GM18517 (cell line): ENCODE measurements at regions not wholly inside any gene's neighbourhood (a gene's known extent, or its start where the extent isn't known, plus 50 kb on each side); places are given as distances from the start of the nearest gene placed in this dataset.
"Not testable (repeated sequence)": the region's sequence is repeated elsewhere in the genome, so short reads cannot be mapped to it uniquely, and the experiment has no call there.

Experiments
- ATAC-seq: cut with Tn5 transposase; IDR thresholded peaks from one replicate; pipeline ENCODE4 v1.9.1; 2021; ENCODE audit warnings: mild to moderate bottlenecking, moderate library complexity; ENCODE audit not compliant: unreplicated experiment

DNA sequence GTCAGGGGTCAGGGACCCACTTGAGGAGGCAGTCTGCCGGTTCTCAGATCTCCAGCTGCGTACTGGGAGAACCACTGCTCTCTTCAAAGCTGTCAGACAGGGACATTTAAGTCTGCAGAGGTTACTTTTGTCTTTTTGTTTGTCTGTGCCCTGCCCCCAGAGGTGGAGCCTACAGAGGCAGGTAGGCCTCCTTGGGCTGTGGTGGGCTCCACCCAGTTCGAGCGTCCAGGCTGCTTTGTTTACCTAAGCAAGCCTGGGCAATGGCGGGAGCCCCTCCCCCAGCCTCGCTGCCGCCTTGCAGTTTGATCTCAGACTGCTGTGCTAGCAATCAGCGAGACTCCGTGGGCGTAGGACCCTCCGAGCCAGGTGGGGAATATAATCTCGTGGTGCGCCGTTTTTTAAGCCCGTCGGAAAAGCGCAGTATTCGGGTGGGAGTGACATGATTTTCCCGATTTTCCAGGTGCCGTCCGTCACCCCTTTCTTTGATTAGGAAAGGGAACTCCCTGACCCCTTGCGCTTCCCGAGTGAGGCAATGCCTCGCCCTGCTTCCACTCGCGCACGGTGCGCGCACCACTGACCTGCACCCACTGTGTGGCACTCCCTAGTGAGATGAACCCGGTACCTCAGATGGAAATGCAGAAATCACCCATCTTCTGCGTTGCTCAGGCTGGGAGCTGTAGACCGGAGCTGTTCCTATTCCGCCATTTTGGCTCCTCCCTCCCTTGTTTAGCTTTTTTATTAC is 268.6 kb upstream of the SATB1 start:
- ATAC-seq: not testable (repeated sequence)

DNA sequence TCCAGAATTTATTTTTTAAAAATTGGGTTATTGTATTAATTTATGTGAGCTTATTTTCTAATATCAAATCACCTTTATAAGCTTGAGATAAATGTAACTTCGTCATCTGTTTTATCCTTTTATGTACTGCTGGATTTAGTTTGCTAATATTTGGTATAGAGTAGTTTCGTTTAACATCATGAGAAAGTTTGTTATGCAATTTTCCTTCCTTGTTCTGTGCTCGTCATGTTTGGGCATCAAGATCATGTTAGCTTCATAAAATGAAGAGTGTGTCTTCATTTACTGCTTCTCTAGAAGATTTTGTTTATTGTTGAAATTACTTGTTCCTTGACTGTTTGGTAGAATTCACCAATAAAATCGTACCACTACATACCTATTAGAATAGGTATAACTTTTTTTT is 262.1 kb upstream of the SATB1 start:
- ATAC-seq: no peak

DNA sequence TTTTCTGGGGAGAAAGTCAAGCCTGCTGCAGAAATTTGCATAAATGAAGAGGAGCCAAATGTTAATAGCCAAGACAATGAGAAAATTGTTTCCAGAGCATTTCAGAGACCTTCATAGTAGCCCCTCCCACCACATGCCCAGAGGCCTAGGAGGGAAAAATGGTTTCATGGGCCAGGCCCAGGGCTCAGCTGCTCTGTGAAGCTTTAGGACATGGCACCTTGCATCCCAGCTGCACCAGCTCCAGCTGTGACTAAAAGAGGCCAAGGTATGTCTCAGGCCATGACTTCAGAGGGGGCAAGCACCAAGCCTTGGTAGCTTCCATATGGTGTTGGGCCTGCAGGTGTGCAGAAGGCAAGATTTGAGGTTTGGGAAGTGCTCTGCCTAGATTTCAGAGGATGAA is 258.8 kb upstream of the SATB1 start:
- no peak for ATAC-seq

DNA sequence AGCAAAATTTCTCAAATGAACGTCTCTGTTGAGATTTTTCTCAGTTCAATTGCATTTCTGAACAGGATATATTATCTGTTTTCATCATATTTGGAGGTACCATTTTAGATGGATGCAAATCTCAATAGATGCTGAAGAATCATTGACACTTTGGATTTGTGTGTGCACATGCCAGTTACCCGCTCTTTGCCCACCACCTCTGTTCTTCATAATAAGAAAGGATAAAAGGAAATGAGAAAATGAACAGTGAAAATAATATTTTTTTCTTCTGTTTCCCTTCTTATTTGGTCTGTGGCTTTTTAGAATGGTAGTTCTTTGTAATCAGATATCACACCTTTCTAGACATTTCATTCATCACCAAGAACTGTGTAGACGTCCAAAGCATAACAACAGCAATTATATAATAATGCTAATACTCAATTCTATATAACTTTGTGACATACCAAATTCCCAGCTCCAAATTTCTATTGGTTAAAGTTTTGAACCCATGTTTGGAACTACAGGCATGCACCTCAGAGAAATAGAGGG is 256.7 kb upstream of the SATB1 start:
- no peak for ATAC-seq

DNA sequence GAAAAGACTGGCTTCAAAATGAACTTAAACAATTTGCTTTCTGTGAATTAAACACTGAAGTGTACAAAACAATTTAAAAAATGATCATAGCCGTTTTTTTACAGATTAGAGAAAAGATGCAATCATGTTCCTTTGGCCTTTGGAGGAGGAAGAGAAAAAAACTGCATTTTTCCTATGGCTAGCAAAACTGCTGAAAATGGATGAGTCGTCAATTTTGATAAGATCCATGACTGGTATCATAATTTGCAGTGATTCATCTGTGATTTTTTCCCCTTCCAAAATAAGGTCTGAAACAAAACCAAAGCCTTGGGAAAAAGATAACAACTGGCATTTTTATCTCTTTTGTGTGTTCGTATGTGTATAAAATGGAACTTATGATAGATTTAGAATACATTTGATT is 255.6 kb upstream of the SATB1 start:
- no peak for ATAC-seq

DNA sequence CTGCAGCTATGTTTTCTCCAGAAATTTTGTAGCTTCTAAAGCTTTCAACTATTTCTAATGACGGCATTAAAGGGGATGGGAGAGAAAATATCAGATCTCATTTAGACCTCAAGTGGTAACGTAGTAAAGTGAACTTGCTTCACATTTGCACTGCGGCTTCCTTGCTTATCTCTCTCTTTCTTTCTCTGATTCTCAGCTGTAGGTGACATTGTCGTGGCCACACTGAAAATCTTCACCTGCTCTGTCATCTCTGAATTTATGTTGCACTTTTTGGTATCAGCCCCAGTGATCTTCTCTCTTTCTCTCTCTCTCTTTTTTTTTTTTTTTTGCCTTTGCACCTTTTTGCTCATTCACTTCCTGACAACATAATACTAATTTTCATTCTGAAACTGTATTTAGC is 254.1 kb upstream of the SATB1 start:
- no peak for ATAC-seq

DNA sequence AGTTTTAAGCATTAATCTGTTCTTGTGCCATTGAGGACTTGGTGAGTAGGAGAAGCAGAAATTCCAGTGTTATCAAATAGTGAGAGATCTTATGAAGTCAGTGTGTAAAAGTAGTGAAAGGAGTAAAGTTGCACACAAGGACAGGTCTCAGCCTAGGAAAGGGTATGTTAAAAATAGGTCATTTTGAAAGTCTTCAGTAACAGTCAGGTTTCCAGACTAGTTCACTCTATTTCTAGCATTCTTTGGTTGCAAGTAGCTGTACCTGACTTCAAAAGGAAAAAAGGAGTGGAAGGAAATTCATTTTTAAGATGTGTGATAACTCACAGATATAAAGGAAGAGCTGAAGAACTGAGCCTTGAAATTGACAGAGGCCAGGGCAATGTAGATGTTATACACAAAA is 250.1 kb upstream of the SATB1 start:
- no peak for ATAC-seq

DNA sequence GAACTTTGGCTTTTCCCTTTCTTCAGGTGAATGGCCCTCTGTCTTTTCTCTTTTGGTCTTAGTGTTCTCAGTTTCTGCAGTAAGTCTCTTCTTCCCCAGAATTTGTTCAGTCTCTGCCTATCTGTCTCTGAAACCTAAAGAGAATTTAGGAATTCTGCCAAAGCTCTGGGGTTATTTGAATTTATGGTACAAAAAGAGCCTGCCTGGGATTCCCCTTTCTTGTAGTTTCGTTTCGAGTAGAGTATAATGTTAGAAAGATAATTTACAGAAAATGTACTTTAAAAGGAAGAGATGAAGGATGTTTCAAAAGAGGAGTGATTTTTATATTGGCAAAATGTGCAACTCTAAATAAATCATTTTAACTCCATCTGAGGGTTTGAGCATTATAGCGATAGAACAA is 247.4 kb upstream of the SATB1 start:
- no peak for ATAC-seq

DNA sequence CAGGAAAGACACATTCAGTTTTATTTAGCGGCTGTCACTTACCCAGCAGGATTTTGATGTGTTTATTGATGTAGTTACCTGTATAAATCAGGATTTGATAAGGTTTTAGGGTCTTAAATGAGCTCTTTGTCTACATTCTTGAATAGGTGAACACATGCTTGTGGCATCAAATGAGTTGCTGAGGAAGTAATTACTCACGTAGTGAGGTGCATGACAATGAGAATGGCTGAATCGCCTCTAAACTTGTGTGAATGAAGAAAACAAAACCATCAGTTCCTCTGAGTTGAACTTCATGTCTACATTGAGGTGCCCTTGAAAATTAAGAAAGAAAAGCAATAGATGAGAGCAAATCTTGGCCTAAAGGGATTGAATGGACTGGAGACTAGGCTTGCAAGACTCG is 245.6 kb upstream of the SATB1 start:
- no peak for ATAC-seq

DNA sequence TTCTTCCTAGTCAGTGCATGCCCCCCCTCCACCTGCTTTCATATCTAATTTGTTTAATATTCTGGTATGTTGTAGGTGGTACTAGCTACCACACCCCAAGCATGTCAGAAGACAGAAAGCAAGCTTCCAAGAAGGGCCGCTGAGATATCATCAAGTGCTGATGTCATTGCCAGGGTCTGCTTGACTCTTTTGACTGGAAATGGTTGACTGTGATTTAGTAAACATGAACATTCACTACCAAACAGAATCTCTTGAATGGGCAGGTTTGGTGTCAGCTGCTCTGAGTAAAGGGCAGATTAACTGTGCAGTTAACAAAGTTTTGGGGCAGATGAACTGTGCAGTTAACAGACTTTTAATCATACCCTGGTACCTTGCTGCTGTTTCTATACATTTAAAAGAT is 244.2 kb upstream of the SATB1 start:
- ATAC-seq: no peak

DNA sequence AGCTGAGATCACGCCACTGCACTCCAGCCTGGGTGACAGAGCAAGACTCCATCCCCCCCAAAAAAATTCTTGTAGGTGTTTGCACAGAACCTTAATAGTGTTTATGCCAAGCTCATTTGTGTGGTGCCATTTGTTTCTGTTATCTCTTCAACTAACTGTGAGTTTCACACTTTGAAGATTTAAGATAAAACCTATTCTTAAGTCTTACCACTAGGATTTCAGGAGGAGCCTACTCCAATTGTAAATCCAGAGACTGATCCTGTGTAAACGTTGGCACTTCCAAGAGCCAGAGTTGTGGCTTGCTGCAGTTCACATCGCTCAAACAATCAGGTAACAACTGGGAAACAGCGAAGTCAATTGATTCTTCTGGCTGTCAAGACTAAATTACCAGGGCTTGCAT is 242.4 kb upstream of the SATB1 start:
- no peak for ATAC-seq

DNA sequence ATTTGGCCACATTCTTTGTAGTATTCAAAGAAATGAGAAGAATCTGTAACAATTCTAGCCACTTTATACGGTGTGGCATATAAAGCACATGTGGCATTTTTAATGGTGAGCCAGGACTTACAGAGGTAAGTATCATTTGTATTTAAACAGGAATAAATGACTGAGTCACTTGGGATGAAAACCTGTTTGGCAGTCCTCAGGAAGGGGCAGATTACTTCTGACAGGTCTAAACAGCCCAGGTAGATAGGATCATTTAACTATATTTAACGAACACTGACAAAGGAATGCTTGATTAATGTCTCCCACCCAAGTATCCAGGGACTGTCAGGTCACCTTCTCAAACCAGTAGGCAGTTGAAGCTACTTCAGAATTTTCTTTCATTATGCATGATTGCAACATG is 241.5 kb upstream of the SATB1 start:
- ATAC-seq: no peak

DNA sequence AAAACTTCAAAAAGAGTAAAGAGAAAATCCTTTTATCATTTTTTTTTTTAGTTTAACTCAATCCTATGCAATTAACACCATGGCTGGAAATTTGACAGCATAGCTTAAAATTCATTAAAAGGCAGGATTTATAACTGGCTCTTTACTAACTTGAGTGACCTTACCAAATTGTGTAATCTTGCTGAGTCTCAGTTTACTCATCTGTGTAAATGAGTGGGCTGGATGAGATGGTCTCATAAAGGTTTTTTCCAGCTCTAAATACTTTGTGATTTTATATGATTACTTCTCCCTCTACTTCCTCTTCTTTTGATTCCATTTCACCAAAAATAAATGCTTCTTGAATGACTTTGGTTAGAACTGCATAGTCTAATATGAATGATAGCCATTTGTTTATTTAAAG is 234.9 kb upstream of the SATB1 start:
- ATAC-seq: no peak

DNA sequence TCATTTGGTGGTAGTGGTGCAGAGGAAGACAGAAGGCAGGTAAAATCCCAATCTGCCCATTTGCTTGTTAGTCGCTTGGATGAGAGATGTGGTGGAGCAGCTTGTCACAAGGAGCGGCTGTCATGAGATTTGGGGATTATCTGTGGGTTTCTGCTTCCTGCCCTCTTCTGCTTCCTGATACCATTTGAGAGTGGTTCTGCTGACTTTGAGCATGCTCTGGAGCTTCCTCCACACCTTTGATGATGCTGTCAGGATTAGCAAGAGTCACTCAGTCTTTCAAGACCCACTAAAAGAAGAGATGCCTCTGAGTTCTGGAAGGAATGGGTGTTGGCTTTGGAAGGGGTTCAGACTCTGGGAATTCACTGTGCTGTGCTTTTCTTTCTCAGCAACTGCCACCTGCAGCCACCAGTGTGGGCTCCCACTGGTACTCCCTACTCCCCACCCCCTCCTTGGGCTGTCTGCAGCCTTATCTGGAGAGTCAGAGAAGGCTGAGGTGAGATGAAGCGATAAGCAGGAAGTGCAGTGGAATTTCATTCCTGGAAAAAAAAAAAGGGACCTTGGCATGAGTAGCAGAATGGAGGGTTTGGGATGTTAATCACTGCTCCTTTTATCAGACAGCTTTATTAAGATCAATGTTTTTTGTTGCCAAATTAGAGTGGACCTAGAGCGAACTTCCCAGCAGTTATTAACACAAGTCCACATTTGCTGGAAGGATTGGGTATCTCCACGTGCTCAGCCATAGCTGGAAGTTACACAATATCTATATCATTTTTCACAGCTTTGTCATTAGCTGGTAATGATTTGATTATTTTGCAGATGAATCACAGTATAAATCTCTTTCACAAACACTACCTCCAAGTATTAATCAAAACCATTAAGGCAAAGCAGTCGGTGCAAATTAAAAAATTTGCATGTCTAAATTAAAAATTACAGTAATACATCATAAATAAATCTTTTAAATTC is 233.0 kb upstream of the SATB1 start:
- no peak for ATAC-seq

DNA sequence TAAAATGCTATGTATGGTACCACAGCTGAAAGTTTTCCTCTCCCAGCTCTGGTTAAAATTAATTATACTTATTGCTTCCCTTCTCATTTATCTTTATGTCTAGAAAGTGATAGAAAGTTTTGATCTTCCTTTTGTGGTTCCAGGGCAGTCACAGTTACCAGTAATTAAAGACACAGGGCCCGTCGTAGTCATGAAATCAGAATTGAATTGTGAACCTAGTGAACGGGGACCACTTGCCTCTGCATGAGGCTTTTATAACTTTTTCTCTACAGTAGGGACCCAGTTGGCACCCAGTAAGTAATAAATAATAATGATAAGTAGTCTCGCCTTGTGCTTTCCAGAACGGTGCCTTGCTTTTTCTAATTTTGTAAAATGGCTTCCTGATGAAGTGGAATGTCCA is 231.7 kb upstream of the SATB1 start:
- ATAC-seq: no peak

DNA sequence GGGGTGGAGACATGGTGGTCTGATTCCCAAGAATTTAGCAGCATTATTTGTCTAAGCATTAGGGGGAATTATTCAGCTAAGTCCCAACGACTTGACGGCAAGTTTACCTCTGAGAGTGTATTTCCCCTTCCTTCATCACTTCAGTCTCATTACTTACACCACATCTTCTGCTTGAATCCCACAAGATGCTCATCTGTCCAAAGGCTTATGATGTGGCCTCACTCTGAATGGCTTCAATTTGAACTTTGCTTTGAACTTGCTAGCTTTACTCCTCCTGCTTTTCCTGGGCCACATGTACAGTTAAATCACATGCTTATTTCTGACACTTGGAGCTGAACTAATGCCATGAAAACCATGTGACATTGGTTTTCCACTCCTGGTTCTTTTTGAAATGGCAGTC is 231.3 kb upstream of the SATB1 start:
- ATAC-seq: no peak

DNA sequence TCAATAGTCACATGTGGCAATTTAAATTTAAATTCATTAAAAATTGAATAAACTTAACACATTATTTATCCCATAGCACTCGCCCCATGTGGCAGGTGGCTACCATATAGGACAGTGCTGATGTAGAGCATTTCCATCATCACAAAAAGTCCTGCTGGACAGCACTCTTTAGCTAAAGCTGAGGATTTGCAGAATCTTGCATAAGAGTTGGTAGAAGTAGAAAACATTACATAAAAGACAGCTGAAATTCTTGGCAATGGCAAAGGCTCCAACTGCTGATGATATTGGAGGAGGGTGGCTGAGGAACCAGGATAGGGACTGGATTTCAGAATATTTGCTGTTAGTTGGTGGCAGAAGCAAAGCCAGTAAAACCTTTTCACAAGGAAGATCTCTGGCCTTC is 230.7 kb upstream of the SATB1 start:
- ATAC-seq: no peak

DNA sequence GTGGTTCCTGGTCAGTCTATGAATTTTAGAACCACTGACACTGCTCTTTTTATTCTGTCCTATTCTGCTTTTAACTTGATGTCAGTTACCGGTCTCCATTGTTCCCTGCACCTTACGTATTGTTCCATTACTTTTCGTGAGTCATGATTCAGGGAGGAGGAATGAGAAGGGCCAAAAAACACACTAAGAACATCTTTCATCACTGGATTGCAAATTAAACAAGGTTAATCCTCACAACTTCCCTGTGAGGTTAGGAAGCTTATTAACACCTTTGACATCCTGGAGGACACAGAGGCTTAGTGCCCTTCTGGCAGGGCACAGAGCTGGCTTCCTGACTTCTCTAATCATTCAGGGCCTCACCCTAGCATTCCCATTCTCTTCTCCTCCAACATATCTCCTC is 227.6 kb upstream of the SATB1 start:
- ATAC-seq: no peak

DNA sequence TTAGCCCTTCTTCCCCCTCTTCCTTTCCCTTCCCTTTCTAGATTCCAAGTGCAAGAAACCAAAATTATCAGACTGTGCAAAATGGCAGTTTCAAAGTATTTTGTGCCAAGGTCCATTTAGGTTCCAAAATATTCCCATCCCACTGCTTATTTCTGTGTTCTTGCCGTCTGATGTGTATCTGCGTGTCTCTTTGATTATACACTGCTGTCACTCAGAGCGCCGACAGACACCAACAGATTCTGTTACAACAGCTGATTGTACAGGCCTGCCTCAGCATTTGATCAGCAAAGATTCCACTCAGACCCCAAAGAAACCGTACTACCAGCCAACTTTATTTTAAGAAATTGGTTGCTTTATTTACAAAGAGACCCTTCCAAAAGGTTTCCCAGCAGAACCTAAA is 225.6 kb upstream of the SATB1 start:
- ATAC-seq: no peak

DNA sequence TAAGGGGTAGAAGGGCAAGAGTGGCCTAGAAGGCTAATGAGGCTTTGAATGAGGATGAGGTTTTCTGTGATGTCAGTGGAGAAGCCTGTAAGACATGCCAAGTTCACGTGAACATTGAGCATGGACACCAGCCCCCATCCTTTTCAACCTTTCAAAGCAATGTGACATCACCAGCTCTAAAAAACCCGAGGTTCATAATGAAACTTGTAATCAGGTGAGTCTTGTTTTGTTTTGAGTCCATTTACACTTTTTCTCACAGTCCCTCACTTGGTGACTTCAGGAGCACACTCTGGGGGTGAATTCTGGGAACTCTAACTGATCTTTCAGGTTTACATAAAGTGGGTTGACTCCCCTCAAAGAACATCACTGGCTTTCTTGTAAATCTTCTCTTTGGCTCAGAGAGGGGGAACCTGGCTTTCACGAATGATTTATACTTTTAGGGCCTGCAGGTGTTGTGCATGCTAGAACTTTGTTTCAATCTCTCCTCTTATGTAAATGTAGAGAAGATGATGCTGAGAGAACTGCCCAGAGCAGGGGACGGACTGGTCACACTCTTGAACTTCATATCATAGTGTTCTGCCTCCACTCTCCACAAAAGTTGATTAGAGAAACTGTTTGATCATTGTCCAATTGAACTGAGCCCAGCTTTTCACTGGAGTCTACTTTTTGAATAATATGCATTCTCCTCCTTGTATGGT is 224.7 kb upstream of the SATB1 start:
- ATAC-seq: peak; percentile 81

DNA sequence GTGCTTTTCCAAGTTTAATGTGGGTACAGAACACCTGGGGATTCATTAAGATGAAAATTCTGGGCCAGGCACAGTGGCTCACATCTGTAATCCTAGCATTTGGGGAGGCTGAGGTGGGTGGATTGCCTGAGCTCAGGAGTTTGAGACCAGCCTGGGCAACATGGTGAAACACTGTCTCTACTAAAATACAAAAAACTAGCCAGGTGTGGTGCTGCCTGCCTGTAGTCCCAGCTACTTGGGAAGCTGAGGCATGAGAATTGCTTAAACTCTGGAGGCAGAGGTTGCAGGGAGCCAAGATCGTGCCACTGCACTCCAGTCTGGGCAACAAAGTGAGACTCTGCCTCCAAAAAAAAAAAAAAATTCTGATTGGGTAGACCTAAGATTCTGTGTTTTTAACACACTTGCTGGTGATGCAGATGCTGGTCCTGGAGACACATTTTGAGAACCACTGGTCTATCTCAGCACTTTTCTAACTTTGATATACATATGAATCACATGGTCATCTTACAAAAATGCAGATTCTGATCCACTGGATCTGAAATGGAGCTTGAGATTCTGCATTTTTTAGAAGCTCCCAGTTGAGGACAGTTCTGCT is 223.8 kb upstream of the SATB1 start:
- no peak for ATAC-seq
